Astrocyte (in vitro differentiated cells and primary cell): ENCODE measurements at regions not wholly inside any gene's neighbourhood (a gene's known extent, or its start where the extent isn't known, plus 50 kb on each side); places are given as distances from the start of the nearest gene placed in this dataset.

Experiments
- DNase-seq: peaks from one replicate; pipeline ENCODE4 v3.0.0-alpha.2; 2010; ENCODE audit warnings: low read depth
- FAIRE-seq: peaks from 2 replicates; lab custom pipeline; 2011; peaks lifted over from hg19 to GRCh38; lab: Jason Lieb, UNC
- H2AFZ ChIP-seq: 2 replicates; pipeline ENCODE4 v1.6.0; 2012; ENCODE audit warnings: low read depth, low read length, inconsistent platforms
- H3K27ac ChIP-seq: 2 replicates; pipeline ENCODE4 v1.5.1; 2011; ENCODE audit warnings: low read depth, low read length, inconsistent platforms
- H3K27me3 ChIP-seq: 2 replicates; pipeline ENCODE4 v1.6.0; 2011; ENCODE audit warnings: low read length, inconsistent platforms; ENCODE audit not compliant: insufficient read depth
- H3K36me3 ChIP-seq: 2 replicates; pipeline ENCODE4 v1.5.1; 2011; ENCODE audit warnings: low read length, inconsistent platforms; ENCODE audit not compliant: insufficient read depth
- H3K4me1 ChIP-seq: 2 replicates; pipeline ENCODE4 v1.5.1; 2011; ENCODE audit warnings: low read length, inconsistent platforms; ENCODE audit not compliant: insufficient read depth
- H3K4me2 ChIP-seq: 2 replicates; pipeline ENCODE4 v1.6.0; 2012; ENCODE audit warnings: low read length, inconsistent platforms
- H3K4me3 ChIP-seq: 2 replicates; pipeline ENCODE4 v1.5.1; 2011; ENCODE audit warnings: low read depth, mild to moderate bottlenecking, low read length, inconsistent platforms; ENCODE audit not compliant: insufficient read depth
- H3K79me2 ChIP-seq: 2 replicates; pipeline ENCODE4 v1.6.0; 2012; ENCODE audit warnings: mild to moderate bottlenecking, low read length, inconsistent platforms; ENCODE audit not compliant: insufficient read depth
- H3K9ac ChIP-seq: 2 replicates; pipeline ENCODE4 v1.6.0; 2012; ENCODE audit warnings: mild to moderate bottlenecking, low read length, inconsistent platforms
- H3K9me3 ChIP-seq: 2 replicates; pipeline ENCODE4 v1.5.1; 2012; ENCODE audit warnings: low read depth, mild to moderate bottlenecking, low read length, inconsistent platforms; ENCODE audit not compliant: insufficient read depth
- H4K20me1 ChIP-seq: 2 replicates; pipeline ENCODE4 v1.6.0; 2012; ENCODE audit warnings: low read length, inconsistent platforms; ENCODE audit not compliant: insufficient read depth
- H3K27ac Mint-ChIP-seq: one replicate; pipeline ENCODE4 v1.8.0; 2021; ENCODE audit warnings: mild to moderate bottlenecking, mixed read lengths; ENCODE audit not compliant: unreplicated experiment
- H3K27me3 Mint-ChIP-seq: one replicate; pipeline ENCODE4 v1.8.0; 2021; ENCODE audit warnings: low read depth, mixed read lengths; ENCODE audit not compliant: unreplicated experiment
- H3K36me3 Mint-ChIP-seq: one replicate; pipeline ENCODE4 v1.8.0; 2021; ENCODE audit warnings: low read depth, mixed read lengths; ENCODE audit not compliant: unreplicated experiment
- H3K4me1 Mint-ChIP-seq: one replicate; pipeline ENCODE4 v1.8.0; 2021; ENCODE audit warnings: low read depth, mixed read lengths; ENCODE audit not compliant: unreplicated experiment
- H3K4me3 Mint-ChIP-seq: one replicate; pipeline ENCODE4 v1.8.0; 2021; ENCODE audit warnings: mild to moderate bottlenecking, moderate library complexity, mixed read lengths; ENCODE audit not compliant: unreplicated experiment
- H3K9me3 Mint-ChIP-seq: one replicate; pipeline ENCODE4 v1.8.0; 2021; ENCODE audit warnings: mild to moderate bottlenecking, mixed read lengths; ENCODE audit not compliant: unreplicated experiment
- CTCF ChIP-seq: IDR thresholded peaks from 2 replicates; pipeline ENCODE4 v1.5.1; 2011; ENCODE audit warnings: low read depth, mild to moderate bottlenecking, inconsistent platforms, low read length, moderate library complexity; ENCODE audit not compliant: insufficient read depth
- EZH2 ChIP-seq: IDR thresholded peaks from 2 replicates; pipeline ENCODE4 v1.6.1; 2012; ENCODE audit warnings: mild to moderate bottlenecking, low read length, inconsistent platforms; ENCODE audit not compliant: insufficient read depth

- Histone ChIP-seq H3K27me3 (no peaks in the 10 kb centered on the region), H3K4me2 (no peak overlapping the region), H3K4me3 (no peak overlapping the region), H2AFZ (no peak overlapping the region), H3K79me2 (no peaks in the 10 kb centered on the region), H3K4me1 (peaks cover 2% of the 10 kb centered on the region), H3K9me3 (no peaks in the 10 kb centered on the region), H3K9ac (no peak overlapping the region), H3K36me3 (no peaks in the 10 kb centered on the region), H4K20me1 (no peaks in the 10 kb centered on the region), H3K27ac (no peak overlapping the region)
- DNase-seq (no peak), FAIRE-seq (no peak)
- Mint-ChIP-seq H3K4me3 (no peak overlapping the region), H3K9me3 (no peaks in the 10 kb centered on the region), H3K4me1 (peaks cover 3% of the 10 kb centered on the region), H3K36me3 (no peaks in the 10 kb centered on the region), H3K27me3 (no peaks in the 10 kb centered on the region), H3K27ac (no peak overlapping the region)
- TF ChIP-seq CTCF (no peak), EZH2 (no peak)
Observed at GRCh38 chr2:19027626-19028025, 330.8 kb downstream of the OSR1 start.

- Histone ChIP-seq H3K27me3 (no peaks in the 10 kb centered on the region), H2AFZ (no peak overlapping the region), H3K27ac (no peak overlapping the region), H3K79me2 (no peaks in the 10 kb centered on the region), H3K4me3 (no peak overlapping the region), H3K9ac (no peak overlapping the region), H3K9me3 (no peaks in the 10 kb centered on the region), H3K4me1 (peaks cover 10% of the 10 kb centered on the region), H3K36me3 (no peaks in the 10 kb centered on the region), H4K20me1 (no peaks in the 10 kb centered on the region), H3K4me2 (no peak overlapping the region)
- Mint-ChIP-seq H3K4me3 (no peak overlapping the region), H3K9me3 (no peaks in the 10 kb centered on the region), H3K4me1 (peaks cover 6% of the 10 kb centered on the region), H3K27ac (no peak overlapping the region), H3K27me3 (no peaks in the 10 kb centered on the region), H3K36me3 (no peaks in the 10 kb centered on the region)
- FAIRE-seq (no peak), DNase-seq (no peak)
- no peak for TF ChIP-seq CTCF
- no peak for TF ChIP-seq EZH2
Observed at GRCh38 chr2:19026261-19026660, 332.2 kb downstream of the OSR1 start.

- Histone ChIP-seq H3K79me2 (no peaks in the 10 kb centered on the region), H2AFZ (no peak overlapping the region), H3K9me3 (no peaks in the 10 kb centered on the region), H3K27me3 (no peaks in the 10 kb centered on the region), H3K4me3 (no peak overlapping the region), H3K4me1 (peaks cover 22% of the 10 kb centered on the region), H3K9ac (no peak overlapping the region), H4K20me1 (no peaks in the 10 kb centered on the region), H3K4me2 (no peak overlapping the region), H3K36me3 (no peaks in the 10 kb centered on the region), H3K27ac (peak overlapping the region; percentile 0)
- no peak for TF ChIP-seq CTCF
- no peak for TF ChIP-seq EZH2
- no peaks in the 10 kb centered on the region for H3K9me3 Mint-ChIP-seq
- H3K36me3 Mint-ChIP-seq = no peaks in the 10 kb centered on the region
- peaks cover under 1% of the 10 kb centered on the region for H3K27me3 Mint-ChIP-seq
- H3K4me1 Mint-ChIP-seq = peaks cover 17% of the 10 kb centered on the region
- DNase-seq (no peak), FAIRE-seq (no peak)
- H3K4me3 Mint-ChIP-seq = no peak overlapping the region
- H3K27ac Mint-ChIP-seq = no peak overlapping the region
Observed at GRCh38 chr2:19022334-19022733, 336.1 kb downstream of the OSR1 start.
